SIG-M5 (cell line): ENCODE measurements at regions not wholly inside any gene's neighbourhood (a gene's known extent, or its start where the extent isn't known, plus 50 kb on each side); places are given as distances from the start of the nearest gene placed in this dataset.
"Not testable (repeated sequence)": the region's sequence is repeated elsewhere in the genome, so short reads cannot be mapped to it uniquely, and the experiment has no call there.

Experiments
- DNase-seq: peaks from one replicate; lab custom pipeline; 2025; lab: John Stamatoyannopoulos, UW

DNA sequence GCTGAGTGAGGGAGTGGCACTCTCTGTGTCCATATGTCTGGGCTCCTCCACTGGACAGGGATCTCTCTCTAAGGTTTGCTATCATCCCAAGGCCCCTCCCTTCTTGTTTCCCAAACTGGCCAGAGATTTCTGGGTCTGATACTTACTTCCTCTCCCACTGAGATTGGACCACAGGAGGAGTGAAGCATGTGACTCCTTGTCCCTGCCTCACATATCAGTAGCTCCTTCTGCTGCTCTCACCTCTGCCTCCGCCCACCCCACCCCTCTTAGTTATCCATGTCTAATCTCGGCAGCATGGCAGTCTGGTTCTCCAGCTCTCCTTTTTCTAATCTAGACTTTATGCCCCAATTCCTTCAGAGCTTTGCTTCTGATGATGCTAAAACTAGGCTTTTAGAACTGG lies 223.1 kb downstream of the RPLP1 start:
- DNase-seq = no peak

DNA sequence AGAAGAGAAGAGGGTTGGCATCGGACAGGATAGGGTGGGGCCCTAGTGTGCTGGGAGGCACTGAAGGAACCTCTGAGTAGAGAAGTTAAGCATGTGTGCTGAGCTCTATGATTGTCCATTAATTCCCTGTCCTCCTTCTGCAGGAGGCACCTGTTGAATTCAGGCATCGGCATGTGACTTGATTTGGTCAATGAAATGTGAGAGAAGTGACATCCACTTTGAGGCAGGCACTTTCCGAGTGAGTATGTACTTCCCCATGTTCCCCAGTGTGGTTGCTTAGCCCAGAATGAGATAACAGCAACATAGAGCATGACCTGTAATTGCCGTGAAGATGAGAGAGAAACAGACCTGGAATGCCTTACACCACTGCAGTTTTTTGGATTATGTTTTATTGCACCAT lies 224.8 kb downstream of the RPLP1 start:
- no peak for DNase-seq

DNA sequence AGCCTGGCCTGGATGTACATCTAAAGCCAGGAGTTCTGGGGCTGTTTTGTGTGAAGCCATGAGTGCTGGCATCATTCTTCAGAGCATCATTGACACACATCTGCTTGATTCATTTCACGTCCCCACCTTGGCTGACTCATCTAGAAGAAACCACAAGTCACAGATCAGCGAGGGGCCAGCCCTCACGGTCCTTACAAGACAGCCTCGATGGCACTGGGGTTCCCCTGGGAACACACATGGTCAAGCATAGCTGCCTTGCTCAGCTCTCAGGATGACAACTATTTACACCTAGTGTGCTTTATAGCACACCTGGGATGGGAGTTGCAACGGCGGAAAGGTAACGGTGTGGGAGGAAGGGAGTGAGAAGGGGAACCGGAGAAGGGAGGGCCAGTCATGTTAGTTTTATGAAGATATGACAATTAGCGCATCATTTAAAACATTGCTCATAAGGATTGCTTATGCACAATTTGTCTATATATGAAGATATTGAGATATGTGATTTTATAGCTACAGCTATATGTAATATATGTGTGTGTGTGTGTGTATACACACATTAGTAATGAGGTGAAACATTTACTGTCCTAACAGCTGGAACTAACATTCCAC lies 227.1 kb downstream of the RPLP1 start:
- no peak for DNase-seq

DNA sequence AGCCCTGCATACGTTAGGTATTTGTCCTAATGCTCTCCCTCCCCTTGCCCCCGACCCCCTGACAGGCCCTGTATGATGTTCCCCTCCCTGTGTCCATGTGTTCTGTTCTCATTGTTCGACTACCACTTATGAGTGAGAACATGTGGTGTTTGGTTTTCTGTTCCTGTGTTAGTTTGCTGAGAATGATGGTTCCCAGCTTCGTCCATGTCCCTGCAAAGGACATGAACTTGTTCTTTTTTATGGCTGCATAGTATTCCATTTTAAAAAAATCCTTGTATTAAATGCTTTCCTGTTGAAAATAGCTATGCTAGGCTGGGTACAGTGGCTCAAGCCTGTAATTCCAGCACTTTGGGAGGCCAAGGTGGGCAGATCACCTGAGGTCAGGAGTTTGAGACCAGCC lies 232.2 kb downstream of the RPLP1 start:
- DNase-seq = not testable (repeated sequence)

DNA sequence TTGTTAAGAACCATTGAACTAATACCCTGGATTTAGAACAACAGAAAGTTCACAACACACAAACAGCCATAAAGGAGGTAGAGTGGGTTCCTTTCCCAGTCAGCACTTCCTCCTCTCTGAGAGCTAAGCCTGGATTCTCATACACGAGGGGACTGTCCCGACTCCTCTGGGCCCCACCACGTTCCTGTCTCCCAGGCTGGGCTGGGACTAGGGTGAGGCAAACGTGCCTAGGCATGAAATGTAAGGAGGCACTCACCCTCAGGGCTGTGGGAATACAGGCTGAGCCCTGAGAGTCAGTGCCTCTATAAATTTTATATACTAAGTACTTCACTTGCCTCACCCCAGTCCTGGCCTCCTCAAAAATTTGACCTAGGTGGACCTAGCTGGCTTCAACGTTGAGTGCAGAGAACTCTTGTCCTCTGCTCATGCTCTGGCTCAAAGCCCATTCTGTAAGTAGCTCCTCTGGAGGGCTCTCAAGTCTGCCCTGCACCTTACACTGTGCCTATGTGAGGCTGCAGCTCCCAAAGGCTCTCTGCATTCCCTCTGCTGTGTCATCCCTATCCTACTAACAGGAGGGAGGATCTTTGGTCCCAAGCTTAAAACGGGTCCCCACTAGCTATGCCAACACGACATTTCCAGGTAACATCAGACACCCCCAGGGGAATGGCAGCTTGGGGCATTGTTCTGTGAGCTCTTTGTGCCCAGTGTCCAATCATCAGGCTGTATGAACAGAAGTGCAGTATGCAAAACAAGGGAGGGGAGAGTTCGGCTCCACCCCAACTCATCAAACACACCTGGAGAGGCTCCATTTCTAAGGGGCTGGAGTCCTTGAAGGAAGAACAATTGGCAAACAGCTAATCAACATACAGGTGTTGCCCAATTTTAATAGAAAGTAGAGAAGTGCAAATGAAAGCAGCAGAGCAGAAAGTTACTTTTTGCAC lies 233.2 kb downstream of the RPLP1 start:
- DNase-seq = no peak

DNA sequence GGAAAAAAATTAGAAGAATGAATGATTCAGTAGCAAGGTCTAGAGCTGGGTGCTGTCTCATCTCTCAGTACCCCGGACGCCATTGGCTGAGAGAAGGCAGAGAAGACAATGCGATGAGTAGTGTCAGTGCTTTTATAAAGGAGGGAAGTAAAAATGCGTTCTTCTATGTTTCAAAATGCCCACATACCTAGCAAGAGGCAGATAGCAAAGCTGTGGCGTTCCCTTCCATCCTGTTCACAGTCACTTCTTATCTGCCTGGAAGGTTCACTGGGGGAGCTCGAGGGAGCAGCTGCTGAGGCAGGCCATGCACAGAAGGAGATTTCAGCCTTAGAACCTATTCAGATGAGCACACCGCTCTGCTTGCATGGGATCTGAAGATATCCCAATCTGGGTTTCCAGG lies 234.0 kb downstream of the RPLP1 start:
- no peak for DNase-seq

DNA sequence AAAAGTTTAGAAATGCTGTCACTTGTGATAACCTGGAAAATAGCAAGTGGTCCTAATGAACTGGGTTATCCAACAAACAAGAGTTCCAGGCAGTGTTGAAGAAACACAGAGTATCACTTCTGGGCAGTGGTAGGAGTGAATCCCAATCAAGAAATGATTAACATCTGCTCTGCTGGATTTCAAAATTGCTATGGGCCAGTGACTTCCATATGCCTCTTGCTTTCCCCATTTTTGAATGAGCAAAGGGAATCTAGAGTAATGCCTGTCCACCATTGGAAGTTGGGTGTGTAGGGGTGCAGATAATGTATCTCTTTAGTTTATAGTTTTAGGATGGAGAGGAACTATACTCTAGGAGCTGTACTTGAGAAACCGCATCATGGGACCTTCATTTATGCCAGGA lies 236.5 kb downstream of the RPLP1 start:
- DNase-seq = no peak

DNA sequence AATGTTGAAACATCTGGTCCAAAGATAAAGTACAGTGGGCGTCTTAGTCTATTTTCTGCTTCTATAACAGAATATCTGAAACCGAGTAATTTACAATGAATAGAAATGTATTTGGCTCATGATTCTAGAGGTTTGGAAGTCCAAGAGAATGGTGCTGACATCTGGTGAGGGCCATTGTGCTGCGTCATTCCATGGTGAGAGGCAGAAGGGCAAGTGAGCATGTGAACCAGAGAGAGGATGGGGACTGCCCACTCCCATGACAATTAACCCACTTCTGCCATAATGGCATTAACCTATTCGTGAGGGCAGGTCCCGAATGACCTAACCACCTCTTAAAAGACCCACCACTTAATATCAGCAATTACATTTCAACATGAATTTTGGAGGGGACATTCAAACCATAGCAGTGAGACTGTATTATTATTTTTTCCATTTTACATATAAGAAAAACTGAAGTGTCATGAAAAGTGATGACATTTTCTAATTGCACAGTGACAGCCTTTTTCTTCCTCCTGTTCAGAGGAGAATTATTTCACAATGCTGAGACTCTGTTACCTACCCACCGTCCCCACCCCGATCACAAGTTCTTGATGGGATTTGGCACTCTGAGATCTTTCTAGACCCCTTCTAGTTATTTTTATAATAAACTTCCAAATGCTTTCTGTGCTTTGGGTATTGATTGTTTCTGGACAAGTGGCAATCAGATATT lies 238.8 kb downstream of the RPLP1 start:
- no peak for DNase-seq

DNA sequence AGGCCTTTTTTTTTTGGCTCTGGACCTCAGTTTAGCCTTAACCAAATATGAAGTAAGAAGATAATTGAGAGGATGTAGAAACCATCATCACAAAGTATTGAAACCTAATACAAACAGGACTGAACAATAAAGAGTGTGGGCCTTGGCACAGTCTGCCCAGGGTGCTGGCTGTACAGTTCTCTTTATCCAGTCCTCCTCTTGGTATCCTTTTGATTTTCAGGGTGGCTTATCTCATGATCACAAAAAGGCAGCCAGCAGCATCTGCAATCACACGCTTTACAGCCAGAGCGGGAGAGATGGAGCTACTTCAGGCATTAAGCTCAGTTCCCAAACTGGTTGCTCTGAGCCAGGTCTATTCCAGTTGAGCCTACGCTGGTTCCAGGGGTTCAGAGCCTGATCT lies 239.7 kb downstream of the RPLP1 start:
- DNase-seq = no peak

DNA sequence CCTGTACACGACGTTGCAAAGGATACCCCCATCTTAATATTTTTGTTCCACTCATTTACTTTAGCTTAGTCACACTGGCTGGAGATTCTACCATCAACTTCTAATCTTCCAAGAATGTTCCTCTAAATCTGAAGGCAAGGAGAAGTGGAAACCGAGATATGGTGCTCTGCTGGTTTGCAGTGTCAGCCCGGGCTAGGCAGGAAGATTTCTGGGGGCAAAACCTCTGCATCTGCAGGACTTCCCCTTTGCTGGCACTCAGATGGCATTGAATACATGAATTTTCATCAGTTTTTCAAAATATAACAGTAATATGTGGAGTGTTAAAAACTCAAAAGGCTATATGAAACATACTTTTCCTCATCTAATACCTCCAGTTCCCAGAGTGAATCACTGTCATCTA lies 240.4 kb downstream of the RPLP1 start:
- DNase-seq = no peak

DNA sequence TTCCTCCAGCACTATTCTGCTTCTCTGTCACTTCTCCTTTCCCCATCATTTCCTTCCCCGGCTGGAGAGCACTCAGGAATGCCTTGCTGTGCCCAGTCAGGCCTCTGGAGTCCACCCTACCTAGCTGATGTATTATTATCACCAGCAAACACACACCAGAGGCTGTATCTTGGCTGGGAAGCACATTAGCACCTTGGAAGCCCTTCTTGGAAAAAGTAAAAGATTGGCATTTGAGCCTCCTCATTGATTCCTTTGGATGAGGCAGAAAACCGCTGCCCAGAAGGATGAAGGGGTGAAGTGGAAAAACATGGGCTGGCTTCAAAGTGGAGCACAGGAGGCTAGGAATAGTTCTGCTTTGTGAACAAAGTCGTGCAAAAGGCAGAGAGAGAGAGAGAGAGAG lies 244.3 kb downstream of the RPLP1 start:
- DNase-seq = no peak

DNA sequence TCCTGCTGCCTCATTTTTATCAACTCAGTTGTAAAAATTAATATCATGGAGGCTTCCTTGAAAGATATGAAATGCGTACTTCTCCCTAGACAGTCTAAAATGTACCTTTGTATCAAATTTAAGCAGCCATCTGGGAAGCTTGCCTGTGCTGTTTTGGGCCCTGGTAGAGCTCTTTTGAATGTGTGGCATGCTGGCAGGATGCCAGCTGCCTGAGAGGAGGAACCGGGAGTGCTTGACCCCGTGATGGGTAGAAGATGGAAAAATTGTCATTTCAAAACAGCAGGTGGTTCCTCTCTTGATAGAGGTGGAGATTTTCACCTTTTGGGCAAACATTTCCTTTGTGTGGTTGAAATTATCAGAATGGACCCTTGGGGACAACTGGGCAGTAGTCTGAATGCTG lies 245.3 kb downstream of the RPLP1 start:
- DNase-seq = no peak

DNA sequence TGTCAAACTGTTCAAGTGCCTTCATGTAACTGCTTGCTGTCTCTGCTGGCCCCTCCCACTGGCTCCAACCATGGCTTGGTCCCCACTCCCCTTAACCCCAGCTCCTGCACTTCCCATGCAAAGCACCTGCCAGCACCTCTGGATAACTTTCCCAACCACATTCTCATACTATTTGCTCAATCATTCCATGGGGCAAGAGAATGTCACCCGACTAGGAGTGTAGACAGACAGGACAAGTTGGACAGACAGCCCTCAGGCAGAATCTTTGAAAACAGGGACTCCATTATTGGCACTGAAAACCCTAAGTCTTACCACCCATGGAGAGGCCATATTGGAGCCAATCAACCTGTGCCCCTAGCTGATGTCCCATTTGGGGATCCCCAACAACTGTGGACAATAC lies 246.5 kb downstream of the RPLP1 start:
- DNase-seq = no peak

DNA sequence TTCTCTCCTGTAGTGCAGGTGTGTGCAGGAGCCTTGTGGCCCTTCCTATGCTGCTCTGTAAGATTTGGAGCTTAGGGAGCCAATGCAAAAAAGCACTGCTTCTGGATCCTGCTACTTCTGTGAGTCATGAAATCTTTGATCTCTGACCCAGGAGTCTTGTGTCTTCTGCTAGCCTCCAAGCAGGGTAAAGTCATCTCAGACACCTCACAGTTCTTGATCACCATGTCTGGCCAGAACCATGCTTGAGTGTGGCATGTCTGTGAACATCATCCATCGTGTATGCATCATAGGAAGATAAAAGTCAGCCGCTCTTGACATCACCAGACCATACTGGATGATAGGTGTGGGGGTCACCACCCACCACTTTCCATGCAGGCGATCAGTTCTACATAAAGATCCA lies 247.8 kb downstream of the RPLP1 start:
- DNase-seq = no peak

DNA sequence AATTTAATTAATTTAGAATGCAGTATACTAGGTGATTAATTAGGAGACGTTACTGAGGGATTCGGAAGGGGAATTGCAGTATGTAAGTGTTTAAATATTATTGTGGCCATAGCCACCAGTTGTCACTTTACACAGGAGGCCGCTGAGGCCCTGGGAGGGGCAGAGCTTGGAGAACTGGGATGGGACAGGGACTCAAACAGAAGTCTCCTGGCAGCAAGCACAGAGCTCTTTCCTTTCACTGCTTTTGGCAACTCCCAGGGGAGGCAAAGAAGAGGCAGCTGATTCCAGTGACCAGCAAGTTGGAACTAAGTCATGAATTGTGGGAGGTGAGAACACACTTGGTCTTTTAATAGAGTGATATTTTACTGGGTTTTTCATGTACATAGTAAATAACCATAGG lies 248.6 kb downstream of the RPLP1 start:
- DNase-seq = no peak

DNA sequence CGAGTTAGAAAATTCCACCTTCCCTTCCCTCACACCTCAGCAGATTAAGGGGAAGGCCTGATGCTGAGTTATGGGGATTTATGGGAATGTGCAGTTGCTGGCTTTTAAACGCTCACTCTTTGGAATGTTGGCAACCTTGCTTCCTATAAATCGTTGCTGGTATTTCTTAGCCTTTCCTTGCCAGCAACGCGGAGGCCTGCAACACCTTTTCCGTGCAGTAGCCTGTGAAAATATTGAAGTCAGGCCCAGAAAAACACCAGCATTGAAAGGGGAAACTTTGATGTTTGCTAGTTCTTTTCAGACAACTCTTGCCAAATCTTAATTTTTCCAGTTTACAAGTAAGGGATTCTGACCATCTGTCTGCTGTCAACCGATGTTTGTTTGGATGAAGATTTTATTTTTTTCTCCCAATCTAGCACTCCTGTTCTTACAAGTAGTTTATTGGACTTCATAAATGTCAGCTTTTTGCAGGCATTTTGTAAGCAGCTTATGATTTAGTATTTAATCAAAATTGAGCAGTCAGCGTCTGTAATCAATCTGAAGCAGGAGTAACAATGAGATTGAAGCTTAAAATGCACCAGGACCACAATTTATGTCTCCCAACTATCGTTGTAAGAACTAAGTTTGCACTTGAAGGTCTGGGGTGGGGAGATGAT lies 251.0 kb downstream of the RPLP1 start:
- no peak for DNase-seq

DNA sequence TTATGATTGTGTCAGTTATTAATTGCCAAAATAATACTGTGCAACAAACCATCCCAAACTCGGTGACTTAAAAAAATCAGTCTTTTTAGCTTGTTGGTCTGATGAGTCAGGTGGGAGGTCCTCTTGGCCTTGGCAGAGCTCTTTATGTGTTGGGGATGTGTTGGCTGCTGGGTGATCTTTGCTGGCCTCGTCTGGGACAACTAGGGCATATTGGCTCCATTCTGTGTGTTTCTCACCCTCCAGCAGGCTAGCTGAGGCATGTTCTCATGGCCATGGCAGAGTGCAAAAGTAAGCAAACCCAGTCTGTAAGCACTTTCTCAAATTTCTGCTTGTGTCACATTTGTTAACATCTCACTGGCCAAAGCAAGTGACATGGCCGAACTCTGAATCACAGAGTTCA lies 251.6 kb downstream of the RPLP1 start:
- no peak for DNase-seq

DNA sequence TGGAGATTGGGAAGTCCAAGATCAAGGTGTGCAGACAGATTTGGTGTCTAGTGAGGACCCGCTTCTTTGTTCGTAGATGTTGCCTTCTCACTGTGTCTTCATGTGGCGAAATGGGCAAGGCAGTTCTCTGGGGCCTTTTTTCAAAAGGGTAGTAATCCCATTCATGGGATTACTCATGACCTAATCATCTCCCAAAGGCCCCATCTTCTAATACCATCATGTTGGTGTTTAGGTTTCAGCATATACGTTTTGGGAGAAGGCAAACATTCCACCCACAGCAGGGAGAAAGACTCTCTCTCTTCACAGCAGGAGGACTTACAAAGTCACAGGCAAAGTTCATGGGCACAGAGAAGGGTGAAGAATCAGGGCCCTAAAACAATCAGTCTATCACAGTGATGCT lies 252.1 kb downstream of the RPLP1 start:
- DNase-seq = no peak

DNA sequence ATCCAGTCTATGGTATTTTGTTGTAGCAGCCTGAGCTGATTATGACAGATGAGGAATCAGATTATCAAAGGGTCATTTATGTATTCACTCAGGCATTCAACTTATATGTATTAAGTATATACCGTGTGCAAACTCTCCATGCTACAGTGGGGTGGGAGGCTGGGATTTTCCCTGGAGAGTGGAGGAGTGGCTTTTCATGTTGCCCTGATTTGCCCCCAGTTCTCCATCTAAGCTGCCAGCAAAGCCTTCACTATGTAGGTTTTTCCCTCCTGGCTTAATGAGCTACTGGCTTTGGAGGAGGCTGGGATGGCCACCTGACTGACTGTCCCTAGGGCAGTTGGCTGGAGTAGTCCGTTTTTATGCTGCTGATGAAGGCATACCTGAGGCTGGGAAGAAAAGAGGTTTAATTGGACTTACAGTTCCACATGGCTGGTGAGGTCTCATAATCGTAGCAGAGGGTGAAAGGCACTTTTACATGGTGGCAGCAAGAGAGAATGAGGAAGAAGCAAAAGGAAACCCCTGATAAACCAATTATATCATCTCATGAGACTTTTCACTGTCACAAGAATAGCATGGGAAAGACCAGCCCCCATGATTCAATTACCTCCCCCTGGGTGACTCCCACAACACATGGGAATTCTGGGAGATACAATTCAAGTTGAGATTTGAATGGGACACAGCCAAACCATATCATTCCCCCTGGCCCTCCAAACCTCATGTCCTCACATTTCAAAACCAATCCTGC lies 253.9 kb downstream of the RPLP1 start:
- no peak for DNase-seq

DNA sequence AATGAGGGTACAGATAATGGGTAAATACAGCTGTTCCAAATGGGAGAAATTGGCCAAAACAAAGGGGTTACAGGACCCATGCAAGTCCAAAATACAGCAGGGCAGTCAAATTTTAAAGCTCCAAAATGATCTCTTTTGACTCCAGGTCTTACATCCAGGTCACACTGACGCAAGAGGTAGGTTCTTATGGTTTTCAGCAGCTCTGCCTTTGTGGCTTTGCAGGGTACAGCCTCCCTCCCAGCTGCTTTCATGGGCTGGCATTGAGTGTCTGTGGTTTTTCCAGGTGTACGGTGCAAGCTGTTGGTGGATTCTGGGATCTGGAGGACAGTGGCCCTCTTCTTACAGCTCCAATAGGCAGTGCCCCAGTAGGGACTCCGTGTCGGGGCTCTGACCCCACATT lies 254.6 kb downstream of the RPLP1 start:
- DNase-seq = not testable (repeated sequence)

DNA sequence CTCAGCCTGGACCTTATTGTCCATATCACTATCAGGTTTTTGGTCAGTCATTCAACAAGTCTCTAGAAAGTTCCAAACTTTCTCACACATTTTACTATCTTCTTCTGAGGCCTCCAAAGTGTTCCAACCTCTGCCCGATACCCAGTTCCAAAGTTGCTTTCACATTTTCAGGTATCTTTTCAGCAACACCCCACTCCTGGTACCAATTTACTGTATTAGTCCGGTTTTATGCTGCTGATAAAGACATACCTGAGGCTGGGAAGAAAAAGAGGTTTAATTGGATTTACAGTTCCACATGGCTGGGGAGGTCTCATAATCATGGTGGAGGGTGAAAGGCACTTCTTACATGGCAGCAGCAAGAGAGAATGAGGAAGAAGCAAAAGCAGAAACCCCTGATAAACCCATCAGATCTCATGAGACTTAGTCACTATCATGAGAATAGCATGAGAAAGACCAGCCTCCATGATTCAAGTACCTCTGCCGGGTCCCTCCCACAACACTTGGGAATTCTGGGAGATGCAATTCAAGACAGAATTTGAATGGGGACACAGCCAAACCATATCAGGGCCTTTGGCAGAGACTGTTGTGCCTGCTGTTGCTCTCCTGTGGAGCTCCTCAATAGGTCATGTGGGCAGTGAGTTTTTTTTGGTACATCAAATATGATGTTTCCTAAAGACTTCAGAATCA lies 256.0 kb downstream of the RPLP1 start:
- not testable (repeated sequence) for DNase-seq
